AG10803 (cell line): ENCODE measurements at regions not wholly inside any gene's neighbourhood (a gene's known extent, or its start where the extent isn't known, plus 50 kb on each side); places are given as distances from the start of the nearest gene placed in this dataset.

Experiments used
- DNase-seq: peaks from one replicate; pipeline ENCODE4 v3.0.0; 2010; ENCODE audit warnings: low read depth
- H3K4me3 ChIP-seq: 2 replicates; pipeline ENCODE4 v1.5.1; 2011; ENCODE audit warnings: mild to moderate bottlenecking, low read length, control low read depth
- TF ChIP-seq, protein P1 (sequence below): conservative IDR thresholded peaks from 2 replicates; pipeline ENCODE4 v1.5.1; 2011; ENCODE audit warnings: mild to moderate bottlenecking, low read length, control low read depth, inconsistent platforms

DNA sequence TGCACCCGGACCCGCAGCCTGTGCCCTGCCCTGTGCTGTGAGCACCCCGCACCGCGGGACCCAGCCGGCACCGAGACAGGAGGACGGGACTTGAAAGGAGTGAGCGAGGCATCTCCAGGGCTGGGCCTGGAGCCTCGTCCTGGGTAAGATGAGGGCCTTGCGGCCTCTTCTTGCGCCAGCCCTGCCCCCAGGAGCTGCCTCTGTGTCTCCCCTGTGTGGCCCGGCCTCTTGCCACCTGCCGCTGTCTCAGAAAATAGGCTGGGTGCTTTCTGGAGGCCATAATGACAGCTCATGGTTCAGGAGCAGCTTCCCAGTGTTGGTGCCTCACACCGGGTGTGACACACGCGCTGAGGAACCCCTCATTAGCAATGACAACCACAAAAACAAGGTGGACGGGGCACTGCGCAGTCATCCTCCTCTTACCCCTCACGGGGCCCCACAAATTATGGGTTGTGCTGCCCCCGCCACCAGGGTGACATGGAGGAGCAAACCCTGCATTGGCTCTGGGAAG lies 161.5 kb upstream of the C1orf174 start:
- H3K4me3 ChIP-seq: no peak overlapping the region
- DNase-seq: no peak
- TF ChIP-seq, protein P1, sequence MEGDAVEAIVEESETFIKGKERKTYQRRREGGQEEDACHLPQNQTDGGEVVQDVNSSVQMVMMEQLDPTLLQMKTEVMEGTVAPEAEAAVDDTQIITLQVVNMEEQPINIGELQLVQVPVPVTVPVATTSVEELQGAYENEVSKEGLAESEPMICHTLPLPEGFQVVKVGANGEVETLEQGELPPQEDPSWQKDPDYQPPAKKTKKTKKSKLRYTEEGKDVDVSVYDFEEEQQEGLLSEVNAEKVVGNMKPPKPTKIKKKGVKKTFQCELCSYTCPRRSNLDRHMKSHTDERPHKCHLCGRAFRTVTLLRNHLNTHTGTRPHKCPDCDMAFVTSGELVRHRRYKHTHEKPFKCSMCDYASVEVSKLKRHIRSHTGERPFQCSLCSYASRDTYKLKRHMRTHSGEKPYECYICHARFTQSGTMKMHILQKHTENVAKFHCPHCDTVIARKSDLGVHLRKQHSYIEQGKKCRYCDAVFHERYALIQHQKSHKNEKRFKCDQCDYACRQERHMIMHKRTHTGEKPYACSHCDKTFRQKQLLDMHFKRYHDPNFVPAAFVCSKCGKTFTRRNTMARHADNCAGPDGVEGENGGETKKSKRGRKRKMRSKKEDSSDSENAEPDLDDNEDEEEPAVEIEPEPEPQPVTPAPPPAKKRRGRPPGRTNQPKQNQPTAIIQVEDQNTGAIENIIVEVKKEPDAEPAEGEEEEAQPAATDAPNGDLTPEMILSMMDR: no peak

- TF ChIP-seq, protein P1: no peak
- DNase-seq: no peak
- H3K4me3 ChIP-seq: no peak overlapping the region
Observed at GRCh38 chr1:4062041-4062440, 162.0 kb upstream of the C1orf174 start.

GRCh38 chr1:4062560-4062959 lies 162.5 kb upstream of the C1orf174 start:
- DNase-seq: no peak
- TF ChIP-seq, protein P1: no peak
- no peak overlapping the region for H3K4me3 ChIP-seq

- TF ChIP-seq, protein P1: no peak
- no peak overlapping the region for H3K4me3 ChIP-seq
- no peak for DNase-seq
Observed at GRCh38 chr1:4062992-4063391, 162.9 kb upstream of the C1orf174 start.

DNA sequence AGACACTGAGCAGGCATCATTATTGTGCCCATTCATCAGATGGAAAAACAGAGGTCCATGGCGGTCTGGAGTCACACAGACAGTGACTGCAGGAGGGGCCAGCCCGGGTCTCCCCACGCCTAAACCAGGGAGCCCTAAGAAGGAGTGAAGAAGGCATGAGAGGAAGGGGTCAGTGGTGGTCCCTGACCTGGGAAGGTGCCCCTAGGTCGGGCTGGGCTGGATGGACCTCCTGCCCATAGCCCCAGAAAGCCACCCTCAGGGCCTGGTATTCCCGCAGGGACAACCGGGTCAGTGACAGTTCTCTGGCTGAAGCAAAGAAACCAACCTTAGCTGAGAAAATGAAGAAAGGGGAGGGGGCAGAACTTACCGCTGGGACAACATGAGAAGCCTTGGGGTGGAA lies 163.4 kb upstream of the C1orf174 start:
- no peak for DNase-seq
- TF ChIP-seq, protein P1: no peak

GRCh38 chr1:4064150-4064889 lies 164.2 kb upstream of the C1orf174 start:
- no peak for DNase-seq
- TF ChIP-seq, protein P1: no peak
- H3K4me3 ChIP-seq: no peak overlapping the region

More for the DNA sequence above, 163.4 kb upstream of the C1orf174 start:
- no peak overlapping the region for H3K4me3 ChIP-seq
